ENCODE measurements at regions not wholly inside any gene's neighbourhood (a gene's known extent, or its start where the extent isn't known, plus 50 kb on each side); places are given as distances from the start of the nearest gene placed in this dataset.

DNA sequence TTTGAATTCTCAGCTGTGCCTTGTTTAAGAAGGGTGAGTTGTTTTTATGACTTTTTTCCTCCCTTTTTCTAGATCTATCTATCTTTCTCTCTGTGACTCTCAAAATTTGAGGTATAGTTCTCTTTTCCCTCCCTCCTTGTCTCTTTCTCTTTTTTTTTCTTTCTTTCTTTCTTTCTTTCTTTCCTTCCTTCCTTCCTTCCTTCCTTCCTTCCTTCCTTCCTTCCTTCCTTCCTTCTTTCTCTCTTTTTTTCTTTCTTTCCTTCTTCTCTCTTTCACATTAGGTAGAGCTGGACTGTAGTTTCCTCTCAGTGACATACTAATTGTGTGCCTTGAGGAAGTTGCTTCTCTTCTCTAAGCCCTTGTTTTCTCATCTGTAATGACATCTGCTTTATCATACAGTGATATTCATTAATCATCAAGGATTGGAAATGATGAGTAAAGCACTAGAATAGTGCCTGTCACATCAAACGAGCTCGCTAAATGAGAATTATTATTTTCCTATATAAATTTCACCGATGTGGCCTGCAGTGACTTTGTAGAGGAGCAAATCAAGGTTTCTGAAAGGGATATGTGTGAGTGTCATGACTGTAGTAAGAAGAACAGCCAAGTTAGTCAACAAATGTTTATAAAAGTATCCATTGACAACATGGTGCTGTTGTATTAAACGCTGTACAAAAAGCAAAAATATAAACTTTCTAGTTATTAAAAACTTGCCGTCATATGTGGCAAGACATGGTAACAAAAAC is 78.9 kb upstream of the SLC38A2 start:
- DNase-seq (ENCODE audit: low spot score): no peak

DNA sequence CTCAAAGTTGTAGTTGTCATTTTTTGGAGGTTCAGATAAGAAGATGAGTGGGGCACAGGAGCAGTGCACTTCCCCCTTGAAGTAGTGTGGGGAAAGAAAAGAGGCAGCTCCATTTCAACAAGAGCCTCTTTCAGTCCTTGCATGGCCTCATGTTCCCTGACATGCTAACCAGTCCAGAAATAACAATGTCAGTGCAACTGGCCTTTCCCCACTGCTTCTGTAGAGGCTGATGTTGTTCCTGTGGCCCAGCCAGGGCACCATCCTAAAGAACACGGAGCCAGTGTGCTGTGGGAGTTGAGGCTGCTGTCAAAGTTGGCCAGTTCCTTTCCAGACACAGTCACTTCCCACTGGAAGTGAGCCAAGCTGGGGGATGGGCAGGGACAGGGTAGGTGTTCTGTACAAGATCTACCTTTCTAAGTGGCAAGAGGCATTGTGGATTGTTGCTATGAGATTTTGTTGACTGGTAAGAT is 77.7 kb upstream of the SLC38A2 start:
- DNase-seq (ENCODE audit: low spot score): peak; percentile 42

DNA sequence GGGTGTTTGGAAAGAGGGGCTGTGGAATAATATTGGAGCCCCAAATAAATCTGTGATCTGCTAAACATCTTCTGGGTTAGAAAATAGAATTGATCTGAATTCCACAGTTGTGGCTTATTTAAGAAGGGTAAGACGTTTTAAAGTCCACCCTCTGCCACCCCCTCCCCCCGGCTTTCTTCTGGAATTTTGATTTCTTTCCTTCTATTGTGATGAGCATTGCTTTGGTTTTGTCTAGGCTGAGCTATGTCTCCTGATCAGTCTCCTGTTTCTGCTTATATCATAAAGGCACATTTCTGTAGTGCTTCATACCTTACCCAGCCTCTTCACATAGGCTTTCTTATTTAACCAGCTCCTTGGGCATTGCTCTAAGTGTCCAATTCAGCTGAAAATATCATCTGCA is 77.3 kb upstream of the SLC38A2 start:
- no peak for DNase-seq (ENCODE audit: low spot score)

DNA sequence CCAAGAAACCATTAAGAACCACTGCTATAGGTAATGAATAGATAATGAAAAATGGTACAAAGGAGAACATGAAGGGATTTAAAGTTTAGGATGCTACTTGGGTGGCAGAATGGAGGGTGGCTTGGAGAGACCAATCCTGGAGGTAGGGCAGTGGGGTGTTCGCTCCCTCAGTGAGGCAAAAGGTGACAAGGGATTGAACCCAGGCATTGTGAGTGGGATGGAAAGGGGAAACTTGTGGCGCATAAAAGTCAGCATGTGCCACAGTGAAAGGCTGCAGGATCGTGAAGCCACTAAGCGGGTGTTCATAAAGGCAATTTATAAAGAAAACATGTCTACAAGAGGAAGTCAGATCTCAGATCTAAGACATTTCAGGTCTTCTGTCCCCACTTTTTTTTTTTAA is 76.7 kb upstream of the SLC38A2 start:
- DNase-seq (ENCODE audit: low spot score): no peak

DNA sequence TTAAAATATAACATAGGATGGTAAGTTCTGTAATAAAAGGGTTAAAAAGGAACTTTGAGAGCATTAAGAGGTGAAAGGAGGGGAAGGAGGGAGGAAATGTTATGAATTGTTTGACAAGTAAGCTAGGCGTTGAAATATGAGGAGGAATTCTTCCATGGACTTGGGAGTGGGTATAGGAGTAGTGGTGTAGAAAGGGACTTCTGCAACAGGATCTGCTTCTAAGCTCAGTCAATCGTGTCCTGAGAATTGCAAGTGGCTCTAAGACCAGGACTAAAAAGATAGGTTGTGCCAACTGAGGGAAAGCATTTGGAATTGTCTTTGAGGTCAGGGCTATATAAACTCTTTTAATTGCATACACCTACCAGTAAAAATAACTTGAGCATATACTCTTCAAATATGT is 74.1 kb upstream of the SLC38A2 start:
- DNase-seq (ENCODE audit: low spot score): no peak

DNA sequence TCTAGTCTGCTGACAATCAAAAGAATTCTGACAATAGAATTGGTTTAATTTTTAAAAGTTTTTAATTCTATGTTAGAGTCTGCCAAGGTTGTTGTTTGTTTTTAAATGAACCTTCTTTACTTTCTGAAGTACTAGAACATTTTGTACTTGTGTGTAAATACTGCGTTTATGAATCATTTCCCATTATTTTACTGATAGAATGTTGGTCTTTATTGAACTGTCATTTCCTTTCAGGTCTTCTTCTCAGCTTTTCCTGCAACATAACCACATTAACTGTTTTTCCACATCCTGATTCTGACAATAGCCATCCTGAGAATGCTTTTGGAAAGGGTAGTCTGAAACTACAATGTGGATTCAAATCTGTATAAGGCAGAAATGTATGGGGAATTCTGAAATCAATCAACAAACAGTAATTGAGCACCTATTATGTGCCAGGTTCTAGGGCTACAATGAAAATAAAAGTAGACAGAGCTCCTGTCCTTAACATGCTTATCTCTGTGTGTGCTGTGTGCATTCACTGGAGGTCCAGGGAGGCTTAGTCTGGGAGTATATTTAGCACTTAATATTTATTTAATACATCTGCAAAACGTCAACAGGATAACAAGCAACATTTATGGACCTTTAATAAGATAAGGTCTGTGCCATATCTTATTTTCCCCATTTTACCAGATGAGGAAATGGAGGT is 73.1 kb upstream of the SLC38A2 start:
- no peak for DNase-seq (ENCODE audit: low spot score)

DNA sequence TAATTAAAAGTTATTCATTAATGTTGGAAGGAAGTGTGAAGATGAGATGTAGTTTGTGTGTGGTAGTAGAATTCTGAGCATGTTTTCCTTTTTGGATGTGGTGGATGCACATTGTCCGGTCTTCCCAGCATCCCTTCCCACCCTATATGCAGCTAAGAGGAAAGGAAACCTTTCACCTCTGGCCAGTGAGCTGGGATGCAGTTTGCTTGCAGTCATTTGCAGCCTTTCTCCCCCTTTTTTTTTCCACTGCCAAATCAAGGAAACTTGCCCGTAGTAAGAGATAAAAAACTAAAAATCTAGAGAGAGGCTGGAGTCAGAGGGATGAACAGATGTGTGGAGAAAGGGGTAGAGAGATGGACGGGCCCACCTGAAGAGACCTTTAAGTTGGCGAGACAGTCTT is 72.5 kb upstream of the SLC38A2 start:
- DNase-seq (ENCODE audit: low spot score): no peak

DNA sequence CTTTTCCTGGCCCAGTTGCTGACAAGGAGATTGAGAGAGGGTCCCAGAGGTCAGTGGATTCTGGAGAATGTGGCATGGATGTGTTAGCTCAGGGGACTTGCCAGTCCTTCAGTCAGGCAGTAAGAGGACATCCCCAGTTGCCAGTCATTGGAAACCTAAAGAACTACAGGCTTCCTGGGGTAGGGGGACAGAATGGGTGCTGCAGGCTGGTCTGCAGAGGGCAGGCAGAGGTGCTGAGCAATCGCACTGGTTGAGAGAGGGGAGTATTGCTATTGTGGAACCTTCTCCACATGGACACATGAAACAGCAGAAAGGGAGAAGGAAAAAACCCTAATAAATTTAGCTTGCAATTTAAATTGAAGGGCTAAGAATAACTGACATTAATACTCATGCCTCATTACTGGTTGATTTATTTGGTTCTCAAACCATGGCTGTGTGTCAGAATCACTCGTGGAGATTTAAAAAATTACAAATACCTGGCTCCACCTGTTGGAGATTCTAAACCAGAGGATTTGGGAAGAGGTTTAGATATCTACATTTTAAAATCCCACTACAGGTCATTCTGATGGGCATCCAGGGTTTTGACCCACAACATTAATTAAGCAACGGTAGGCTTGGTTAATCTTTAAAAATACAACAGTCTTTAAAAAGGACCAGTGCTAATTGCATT is 71.2 kb upstream of the SLC38A2 start:
- DNase-seq (ENCODE audit: low spot score): no peak

DNA sequence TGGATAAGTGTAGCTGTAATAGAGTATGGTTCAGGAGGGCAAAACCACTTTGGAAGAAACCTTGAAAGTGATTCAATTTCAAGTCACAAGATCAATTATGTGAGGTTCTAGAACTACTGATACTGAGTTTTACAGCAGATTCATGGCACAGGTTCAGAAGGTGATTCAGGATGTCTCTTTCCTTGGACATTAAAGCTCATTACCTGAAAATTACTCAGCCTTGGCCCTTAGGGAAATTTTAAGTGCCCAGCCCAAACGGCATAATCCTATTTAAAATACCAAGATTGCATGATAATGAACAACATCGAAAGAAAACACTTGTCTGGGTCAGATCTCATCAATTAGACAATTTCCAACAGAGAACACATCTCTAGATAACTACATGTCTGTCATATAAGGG is 70.2 kb upstream of the SLC38A2 start:
- peak; percentile 65 for DNase-seq (ENCODE audit: low spot score)

DNA sequence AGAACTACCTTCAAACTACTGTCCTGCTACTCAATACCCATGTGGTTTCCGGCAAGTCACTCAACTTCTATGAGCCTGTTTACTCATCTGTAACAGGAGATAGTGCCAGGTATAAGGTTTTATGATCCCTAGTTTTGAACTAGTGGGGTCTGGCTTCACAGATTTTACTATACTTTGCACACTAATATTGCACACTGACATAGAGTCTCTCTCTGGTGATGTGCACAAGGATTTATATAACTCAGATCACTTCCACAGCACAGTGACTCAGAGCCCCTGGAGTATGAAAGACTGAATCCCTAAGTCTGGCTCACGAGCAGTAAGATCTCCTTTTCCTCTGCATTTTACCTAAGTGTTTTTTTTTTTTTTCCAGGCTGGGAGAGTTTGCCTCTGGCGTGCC is 69.7 kb upstream of the SLC38A2 start:
- DNase-seq (ENCODE audit: low spot score): no peak

DNA sequence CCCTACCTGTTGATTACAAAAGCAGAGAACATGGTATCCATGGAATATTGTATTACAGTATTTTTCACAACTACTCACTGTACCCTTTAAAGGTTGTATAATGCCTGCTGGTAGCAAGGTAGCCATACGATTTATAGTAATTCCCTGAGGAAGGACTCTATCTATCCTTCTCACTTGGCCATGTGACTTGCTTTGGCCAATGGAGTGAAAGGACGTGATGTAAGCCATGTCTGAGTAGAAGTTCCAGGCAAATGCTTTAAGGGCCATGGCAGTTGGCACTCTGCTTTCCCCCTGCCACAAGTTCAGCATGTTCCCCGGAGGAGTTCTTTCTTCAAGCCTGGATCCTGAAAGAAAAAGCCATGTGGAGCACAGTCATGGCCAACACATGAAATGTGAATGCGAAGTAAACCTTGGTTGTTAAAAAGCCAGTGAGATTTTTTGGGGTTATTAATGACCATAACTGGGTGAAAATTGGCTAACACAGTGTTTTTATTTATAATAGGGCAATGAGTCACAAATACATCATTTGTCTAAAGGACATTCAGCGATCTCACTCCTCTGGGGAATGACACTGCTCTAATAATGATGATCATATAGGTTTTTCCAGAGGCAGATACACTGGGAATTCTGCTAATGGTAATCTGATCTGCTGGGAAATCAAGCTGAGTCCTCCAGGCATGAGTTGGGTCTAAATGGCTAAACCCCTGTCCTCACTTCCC is 67.4 kb upstream of the SLC38A2 start:
- no peak for DNase-seq (ENCODE audit: low spot score)

DNA sequence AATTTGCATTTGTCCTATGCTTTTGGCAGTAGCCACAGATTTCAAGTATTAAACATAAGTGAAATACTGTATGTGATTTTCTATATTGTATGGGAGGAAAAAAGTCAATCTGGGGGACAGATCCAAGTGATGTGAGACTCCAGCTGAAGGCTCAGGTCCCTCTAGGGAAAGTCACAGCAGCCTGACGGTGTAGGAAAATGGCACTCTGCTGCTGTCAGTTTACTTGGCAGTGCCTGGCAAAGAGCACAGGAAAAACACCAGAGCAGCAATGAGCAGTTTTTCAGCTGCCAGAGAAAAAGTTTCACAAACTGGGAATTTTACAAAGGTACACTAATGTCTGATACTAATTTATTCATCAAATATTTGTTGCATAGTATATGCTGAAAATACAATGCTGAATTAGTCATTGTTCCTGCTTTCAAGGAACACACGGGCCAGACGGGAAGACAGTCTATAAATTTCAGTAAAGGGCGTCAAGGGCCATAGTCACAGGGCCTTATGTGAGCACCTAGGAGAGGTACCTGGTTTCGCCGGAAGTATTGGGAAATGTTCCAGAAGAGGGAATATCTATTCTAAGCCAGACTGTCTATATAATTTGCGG is 66.2 kb upstream of the SLC38A2 start:
- DNase-seq (ENCODE audit: low spot score): no peak

DNA sequence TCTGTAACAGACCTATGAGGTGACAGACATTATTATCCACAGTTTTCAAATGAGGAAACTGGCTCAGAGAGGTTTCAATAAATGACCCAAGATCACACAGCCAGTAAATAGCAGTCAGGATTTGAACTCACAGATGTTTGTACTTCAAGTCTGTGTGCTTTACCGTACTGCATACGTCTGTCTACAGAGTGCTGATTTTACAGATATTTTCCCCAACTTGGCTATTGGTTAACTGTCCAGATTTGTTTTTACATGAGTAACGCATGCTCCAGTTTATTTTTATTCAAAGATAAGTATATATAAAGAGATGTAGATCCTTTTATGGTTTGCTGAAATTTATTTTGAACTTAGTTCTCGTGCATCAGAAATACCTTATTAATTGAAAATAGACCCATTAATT is 65.7 kb upstream of the SLC38A2 start:
- DNase-seq (ENCODE audit: low spot score): no peak

DNA sequence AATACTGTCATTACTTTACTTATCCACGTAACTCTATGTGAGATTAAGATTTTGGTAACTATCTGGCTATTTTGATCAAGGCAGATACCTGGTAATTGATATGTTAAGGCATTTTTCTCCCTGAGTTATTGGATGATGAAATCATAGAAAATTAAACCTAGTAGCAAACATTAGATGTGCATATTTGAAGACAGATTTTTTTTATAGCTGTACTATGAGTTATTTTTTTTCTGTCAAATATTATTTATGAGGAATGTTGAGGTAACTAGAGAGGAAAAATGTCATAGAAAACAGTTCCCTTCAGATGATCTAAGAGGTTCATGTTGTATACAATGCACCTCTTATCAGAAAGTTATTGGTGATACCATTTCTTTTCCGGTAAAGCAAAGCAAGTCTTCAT is 64.9 kb upstream of the SLC38A2 start:
- no peak for DNase-seq (ENCODE audit: low spot score)

DNA sequence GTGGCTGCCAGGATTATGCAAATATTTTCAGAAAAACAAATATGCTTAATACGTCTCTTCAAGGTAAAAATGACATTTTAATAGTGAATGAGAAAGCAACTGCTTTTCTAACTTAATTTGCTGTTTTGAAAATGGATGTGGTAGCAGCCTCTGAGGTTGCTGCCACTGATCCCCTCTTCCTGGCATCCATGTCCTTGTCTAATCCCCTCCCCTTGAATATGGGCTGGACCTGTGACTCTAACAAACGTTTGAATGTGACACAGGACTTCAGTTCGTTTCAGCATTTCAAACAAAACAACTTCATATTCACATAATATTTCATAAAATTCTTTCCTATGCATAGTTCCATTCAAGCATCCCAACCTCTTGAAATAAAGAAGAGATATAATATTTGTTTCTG is 64.2 kb upstream of the SLC38A2 start:
- DNase-seq (ENCODE audit: low spot score): no peak

DNA sequence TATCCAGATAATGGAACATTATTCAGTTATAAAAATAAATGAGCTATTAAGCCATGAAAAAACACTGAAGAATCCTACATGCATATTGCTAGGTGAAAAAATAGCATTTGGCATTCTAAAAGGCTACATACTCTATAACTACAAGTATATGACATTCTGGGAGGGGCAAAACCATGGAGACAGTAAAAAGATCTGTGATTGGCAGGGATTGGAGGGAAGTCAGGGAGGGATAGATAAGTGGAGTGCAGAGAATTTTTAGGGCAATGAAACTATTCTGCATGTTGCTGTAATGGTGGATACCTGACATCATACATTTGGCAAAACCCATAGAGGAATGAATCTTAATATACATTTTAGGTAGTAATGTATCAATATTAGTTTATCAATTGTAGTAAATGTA is 63.1 kb upstream of the SLC38A2 start:
- DNase-seq (ENCODE audit: low spot score): no peak

DNA sequence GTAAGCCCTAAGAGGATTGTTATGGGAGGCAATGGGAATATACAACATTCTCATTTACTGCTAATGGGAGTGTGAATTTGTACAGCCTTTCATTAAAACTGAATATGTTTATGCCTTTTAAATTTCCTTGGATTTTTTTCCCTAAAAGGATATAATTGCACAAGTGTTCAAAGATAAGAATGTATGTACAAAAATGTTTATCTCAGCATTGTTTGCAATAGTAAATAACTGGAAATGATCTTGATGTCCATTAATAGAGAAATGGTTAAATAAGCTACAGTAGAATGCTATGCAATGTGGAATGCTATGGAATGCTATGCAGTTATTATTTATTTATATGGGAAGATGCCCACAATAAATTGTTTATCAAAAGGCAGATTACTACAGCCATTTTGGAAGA is 62.5 kb upstream of the SLC38A2 start:
- DNase-seq (ENCODE audit: low spot score): no peak

DNA sequence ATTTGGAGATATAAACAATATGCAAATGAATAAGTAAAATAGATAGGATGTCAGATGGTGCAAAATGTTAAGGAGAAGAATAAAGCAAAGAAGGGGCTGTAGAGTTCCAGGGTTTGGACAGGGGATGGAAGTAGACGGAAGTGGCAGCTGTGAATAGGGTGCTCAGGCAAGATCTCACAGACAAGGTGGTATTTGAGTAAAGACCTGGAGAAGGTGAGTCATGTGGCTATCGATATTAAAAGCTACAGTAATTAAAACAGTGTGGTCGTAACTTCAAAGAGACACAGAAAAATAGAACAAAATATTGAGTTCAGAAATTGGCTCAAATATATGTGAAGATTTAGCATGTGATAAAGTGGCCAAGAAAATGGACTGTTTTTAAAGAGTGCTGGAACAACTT is 61.3 kb upstream of the SLC38A2 start:
- DNase-seq (ENCODE audit: low spot score): no peak

DNA sequence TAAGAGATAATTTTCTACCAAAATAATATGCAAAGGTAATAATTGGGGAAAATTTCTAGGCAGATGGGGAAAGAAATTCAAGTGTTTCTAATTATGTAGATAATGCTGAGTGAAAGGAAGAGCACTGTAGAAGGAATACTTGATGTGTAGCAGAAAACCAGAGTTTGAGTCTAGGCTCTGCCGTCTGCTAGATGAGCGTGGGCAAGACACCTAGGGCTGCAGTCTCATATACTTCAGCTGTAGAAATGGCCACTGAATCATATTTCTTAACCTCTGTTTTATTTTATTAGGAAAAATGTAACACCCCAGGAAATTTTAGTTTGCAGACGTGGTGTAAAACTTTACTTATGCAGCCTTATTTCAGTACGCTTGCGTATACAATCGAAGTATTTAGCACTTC is 59.8 kb upstream of the SLC38A2 start:
- no peak for DNase-seq (ENCODE audit: low spot score)

DNA sequence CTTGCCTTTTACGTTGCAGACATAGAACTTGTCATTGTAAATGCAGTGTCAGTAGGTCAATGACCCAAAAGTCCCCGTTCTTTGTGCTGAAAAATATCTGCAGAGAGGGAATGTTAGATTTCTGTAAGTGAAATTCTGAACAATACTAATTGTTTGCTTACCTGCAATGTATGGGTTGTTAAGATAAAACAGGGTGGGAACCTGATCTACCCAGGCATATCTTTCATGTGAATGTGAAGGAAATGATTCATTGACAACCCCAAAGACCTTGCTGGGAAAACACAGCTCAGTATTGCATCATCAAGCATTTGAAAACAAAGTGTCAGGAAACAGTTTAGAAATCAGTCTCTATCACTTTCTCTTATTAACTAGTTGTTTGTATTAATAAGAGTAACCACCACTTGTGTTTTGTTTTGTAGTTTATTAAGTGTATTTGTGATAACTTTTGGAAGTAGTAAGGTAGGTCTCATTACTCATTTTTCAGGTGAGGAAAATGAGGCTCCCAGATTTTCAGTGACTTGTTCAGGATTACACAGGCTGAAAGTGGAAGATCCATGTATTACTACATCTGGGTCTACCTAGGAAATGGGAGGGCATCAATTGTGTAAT is 57.9 kb upstream of the SLC38A2 start:
- no peak for DNase-seq (ENCODE audit: low spot score)
